Esophagus muscularis mucosa (tissue), 4 donors: ENCODE measurements at regions not wholly inside any gene's neighbourhood (a gene's known extent, or its start where the extent isn't known, plus 50 kb on each side); places are given as distances from the start of the nearest gene placed in this dataset.
A peak's percentile ranks its signal among the peaks of the same experiment; 100 is the strongest.

Source experiments
- DNase-seq: peaks from one replicate; pipeline ENCODE4 v3.0.0-alpha.2; 2017; ENCODE audit errors: extremely low spot score
- H3K27ac ChIP-seq, 4 donors: fragments of 200-600 bp; sonication (generic); replicated peaks in 1 of 4; 1 replicate in 3 of 4; 2 replicates in 1 of 4; pipeline ENCODE4 v1.5.1; 2016 to 2019; ENCODE audit warnings: mild to moderate bottlenecking in 1 of 4
- H3K27me3 ChIP-seq, 4 donors: fragments of 200-600 bp; sonication (generic); one replicate each; pipeline versions ENCODE4 v1.5.1 to v1.6.0; 2016 to 2019
- H3K36me3 ChIP-seq, 4 donors: fragments of 200-600 bp; sonication (generic); one replicate each; pipeline ENCODE4 v1.5.1; 2016 to 2019
- H3K4me1 ChIP-seq, 4 donors: fragments of 200-600 bp; sonication (generic); one replicate each; pipeline ENCODE4 v1.5.1; 2016 to 2019
- H3K4me3 ChIP-seq, 4 donors: fragments of 200-600 bp; sonication (generic); 1 replicate in 2 of 4; 2 replicates in 2 of 4; pipeline ENCODE4 v1.5.1; 2016 to 2019; ENCODE audit warnings: mild to moderate bottlenecking in 4 of 4, moderate library complexity in 1 of 4
- H3K9me3 ChIP-seq, 4 donors: fragments of 200-600 bp; sonication (generic); 1 replicate in 3 of 4; 2 replicates in 1 of 4; pipeline ENCODE4 v1.5.1; 2016 to 2019
- CTCF ChIP-seq, 3 experiments: fragments of 200-600 bp in 2 of 3; fragments of 450-650 bp in 1 of 3; sonication (generic) in 2 of 3; IDR thresholded peaks; one replicate each; pipeline ENCODE4 v1.5.1; 2017 to 2019; ENCODE audit warnings: antibody characterized with exemption in 3 of 3, mild to moderate bottlenecking in 2 of 3, moderate library complexity in 1 of 3
- EP300 ChIP-seq: sonication (generic); formaldehyde crosslinking; IDR thresholded peaks from one replicate; pipeline ENCODE4 v1.6.1; 2017; ENCODE audit warnings: antibody characterized with exemption
- POLR2A ChIP-seq: fragments of 450-650 bp; IDR thresholded peaks from one replicate; pipeline ENCODE4 v1.6.1; 2017; ENCODE audit warnings: antibody characterized with exemption, moderate library complexity, mild to moderate bottlenecking, low read depth
- POLR2AphosphoS5 ChIP-seq, 2 donors: sonication (generic); formaldehyde crosslinking; IDR thresholded peaks; one replicate each; pipeline ENCODE4 v1.6.1; 2017; ENCODE audit warnings: antibody characterized with exemption in 2 of 2
- WGBS: methylation state at CpG from one replicate; pipeline ENCODE4 v1.1.5; 2018; 5-methylcytosine and 5-hydroxymethylcytosine counted together
- intact Hi-C: fragments of 100-400 bp; cut with DNase I; formaldehyde crosslinking; loops from one replicate; pipeline ENCODE4 v1.15.1; 2023

GRCh38 chr6:148240861-148241477 is 101.7 kb upstream of the SASH1 start:
- H3K27me3 ChIP-seq: no peaks in the 10 kb centered on the region
- intact Hi-C loops: no loop called here
- no peaks in the 10 kb centered on the region for H3K9me3 ChIP-seq
- peak overlapping the region in 2 of 4 donors; percentile 6 to 35 for H3K27ac ChIP-seq
- peaks cover 7 to 30% (median 16%) of the 10 kb centered on the region in 4 donors for H3K4me1 ChIP-seq
- no peaks in the 10 kb centered on the region for H3K36me3 ChIP-seq
- TF ChIP-seq EP300 (no peak), POLR2A (no peak), CTCF (IDR thresholded peaks at IDR 0.05) (no peak), POLR2AphosphoS5 (IDR thresholded peaks at IDR 0.05) (no peak)
- DNase-seq: peak; percentile 50
- H3K4me3 ChIP-seq: no peak overlapping the region
- 67% methylated on average over 3 of the region's 3 CpGs for WGBS

GRCh38 chr6:148242180-148242579 is 100.5 kb upstream of the SASH1 start:
- intact Hi-C loops: no loop called here
- TF ChIP-seq POLR2A (no peak), POLR2AphosphoS5 (IDR thresholded peaks at IDR 0.05) (no peak), EP300 (no peak), CTCF (IDR thresholded peaks at IDR 0.05) (no peak)
- peak; percentile 66 for DNase-seq
- Histone ChIP-seq H3K27ac (peak overlapping the region in 3 of 4 donors; percentile 11 to 27 (median 26)), H3K9me3 (no peaks in the 10 kb centered on the region), H3K36me3 (no peaks in the 10 kb centered on the region), H3K4me3 (no peak overlapping the region), H3K4me1 (peaks cover 7 to 30% (median 16%) of the 10 kb centered on the region in 4 donors), H3K27me3 (no peaks in the 10 kb centered on the region)
- 53% methylated on average over 4 of the region's 4 CpGs for WGBS

GRCh38 chr6:148244217-148244935 is 98.3 kb upstream of the SASH1 start:
- 84% methylated on average over 10 of the region's 10 CpGs for whole genome bisulfite sequencing
- TF ChIP-seq POLR2A (no peak), POLR2AphosphoS5 (IDR thresholded peaks at IDR 0.05) (no peak), CTCF (IDR thresholded peaks at IDR 0.05) (no peak), EP300 (no peak)
- peak; percentile 88 for DNase-seq
- intact Hi-C loops: no loop called here
- Histone ChIP-seq H3K4me3 (no peak overlapping the region), H3K9me3 (no peaks in the 10 kb centered on the region), H3K27me3 (no peaks in the 10 kb centered on the region), H3K4me1 (peaks cover 7 to 30% (median 16%) of the 10 kb centered on the region in 4 donors), H3K27ac (peak overlapping the region in 2 of 4 donors; percentile 1 to 20), H3K36me3 (no peaks in the 10 kb centered on the region)

GRCh38 chr6:148247386-148248063 is 95.1 kb upstream of the SASH1 start:
- intact Hi-C loops: no loop called here
- peak; percentile 53 for DNase-seq

More at GRCh38 chr6:148247386-148248063, 95.1 kb upstream of the SASH1 start:
- Histone ChIP-seq H3K27ac (no peak overlapping the region), H3K4me3 (no peak overlapping the region), H3K4me1 (peaks cover 1 to 16% (median 7%) of the 10 kb centered on the region in 4 donors), H3K9me3 (no peaks in the 10 kb centered on the region), H3K36me3 (no peaks in the 10 kb centered on the region), H3K27me3 (no peaks in the 10 kb centered on the region)
- TF ChIP-seq EP300: no peak
- TF ChIP-seq CTCF (IDR thresholded peaks at IDR 0.05): no peak
- no peak for TF ChIP-seq POLR2AphosphoS5 (IDR thresholded peaks at IDR 0.05)
- TF ChIP-seq POLR2A: no peak
- WGBS: 93% methylated on average over 6 of the region's 6 CpGs
